GM12891 (cell line): ENCODE measurements at regions not wholly inside any gene's neighbourhood (a gene's known extent, or its start where the extent isn't known, plus 50 kb on each side); places are given as distances from the start of the nearest gene placed in this dataset.

Source experiments
- DNase-seq: peaks from one replicate; pipeline ENCODE4 v3.0.0; 2011; ENCODE audit warnings: low spot score; ENCODE audit not compliant: insufficient read length
- FAIRE-seq: peaks from 2 replicates; lab custom pipeline; 2011; peaks lifted over from hg19 to GRCh38; lab: Jason Lieb, UNC
- PAX5 ChIP-seq: IDR thresholded peaks from 2 replicates; pipeline ENCODE4 v1.6.1; 2011; ENCODE audit warnings: low read length, moderate library complexity, mild to moderate bottlenecking; ENCODE audit not compliant: insufficient read depth, severe bottlenecking
- POLR2A ChIP-seq: IDR thresholded peaks from 2 replicates; pipeline ENCODE4 v1.6.1; 2011; ENCODE audit warnings: low read depth, low read length, control low read depth
- POLR2AphosphoS5 ChIP-seq: IDR thresholded peaks from 2 replicates; pipeline ENCODE4 v1.6.1; 2011; ENCODE audit warnings: low read depth, low read length, control low read depth
- POU2F2 ChIP-seq: IDR thresholded peaks from 2 replicates; pipeline ENCODE4 v1.6.1; 2011; ENCODE audit warnings: low read depth, mild to moderate bottlenecking, control low read depth, low read length, moderate library complexity
- SPI1 ChIP-seq: IDR thresholded peaks from 2 replicates; pipeline ENCODE4 v1.6.1; 2011; ENCODE audit warnings: low read depth, low read length, control low read depth
- TAF1 ChIP-seq: IDR thresholded peaks from 2 replicates; pipeline ENCODE4 v1.6.1; 2011; ENCODE audit warnings: low read depth, low read length, control low read depth

GRCh38 chr5:168048486-168048885 lies 243.0 kb upstream of the WWC1 start:
- FAIRE-seq (no peak), DNase-seq (no peak)
- no peak for TF ChIP-seq PAX5
- TF ChIP-seq SPI1: no peak
- no peak for TF ChIP-seq TAF1
- no peak for TF ChIP-seq POLR2AphosphoS5
- no peak for TF ChIP-seq POLR2A
- TF ChIP-seq POU2F2: no peak

GRCh38 chr5:168052686-168053085 lies 238.8 kb upstream of the WWC1 start:
- DNase-seq (no peak), FAIRE-seq (no peak)
- TF ChIP-seq POLR2A: no peak
- TF ChIP-seq POLR2AphosphoS5: no peak
- no peak for TF ChIP-seq TAF1
- no peak for TF ChIP-seq SPI1
- no peak for TF ChIP-seq PAX5
- no peak for TF ChIP-seq POU2F2

GRCh38 chr5:168054091-168054490 lies 237.4 kb upstream of the WWC1 start:
- TF ChIP-seq POLR2AphosphoS5 (no peak), PAX5 (no peak), SPI1 (no peak), TAF1 (no peak), POLR2A (no peak), POU2F2 (no peak)
- DNase-seq: no peak
- no peak for FAIRE-seq

- DNase-seq (no peak), FAIRE-seq (no peak)
- TF ChIP-seq PAX5 (no peak), POLR2A (no peak), POLR2AphosphoS5 (no peak), TAF1 (no peak), POU2F2 (no peak), SPI1 (no peak)
Observed at GRCh38 chr5:168055141-168055683, 236.2 kb upstream of the WWC1 start.

GRCh38 chr5:168055961-168056360 lies 235.5 kb upstream of the WWC1 start:
- no peak for DNase-seq
- FAIRE-seq: no peak
- TF ChIP-seq POLR2A (no peak), POU2F2 (no peak), TAF1 (no peak), POLR2AphosphoS5 (no peak)

- no peak for FAIRE-seq
- TF ChIP-seq TAF1: no peak
- no peak for TF ChIP-seq POLR2AphosphoS5
- no peak for TF ChIP-seq POU2F2
- no peak for TF ChIP-seq POLR2A
- no peak for TF ChIP-seq SPI1
- TF ChIP-seq PAX5: no peak
- DNase-seq: no peak
Observed at GRCh38 chr5:168056499-168057182, 234.8 kb upstream of the WWC1 start.

- FAIRE-seq (no peak), DNase-seq (no peak)
- no peak for TF ChIP-seq POLR2A
- no peak for TF ChIP-seq TAF1
Observed at GRCh38 chr5:168057905-168058304, 233.5 kb upstream of the WWC1 start.

- DNase-seq (no peak), FAIRE-seq (no peak)
- no peak for TF ChIP-seq TAF1
- no peak for TF ChIP-seq SPI1
- no peak for TF ChIP-seq PAX5
- no peak for TF ChIP-seq POU2F2
- no peak for TF ChIP-seq POLR2AphosphoS5
- no peak for TF ChIP-seq POLR2A
Observed at GRCh38 chr5:168059131-168059530, 232.3 kb upstream of the WWC1 start.

- no peak for TF ChIP-seq POLR2AphosphoS5
- no peak for TF ChIP-seq POLR2A
- no peak for TF ChIP-seq PAX5
- TF ChIP-seq SPI1: no peak
- TF ChIP-seq POU2F2: no peak
- no peak for TF ChIP-seq TAF1
- FAIRE-seq (no peak), DNase-seq (no peak)
Observed at GRCh38 chr5:168062239-168062638, 229.2 kb upstream of the WWC1 start.
